HG03039 (cell line): ENCODE measurements at regions not wholly inside any gene's neighbourhood (a gene's known extent, or its start where the extent isn't known, plus 50 kb on each side); places are given as distances from the start of the nearest gene placed in this dataset.

ENCODE experiments used
- ATAC-seq: cut with Tn5 transposase; IDR thresholded peaks from one replicate; pipeline ENCODE4 v1.9.1; 2021; ENCODE audit warnings: mild to moderate bottlenecking, moderate library complexity; ENCODE audit not compliant: unreplicated experiment

DNA sequence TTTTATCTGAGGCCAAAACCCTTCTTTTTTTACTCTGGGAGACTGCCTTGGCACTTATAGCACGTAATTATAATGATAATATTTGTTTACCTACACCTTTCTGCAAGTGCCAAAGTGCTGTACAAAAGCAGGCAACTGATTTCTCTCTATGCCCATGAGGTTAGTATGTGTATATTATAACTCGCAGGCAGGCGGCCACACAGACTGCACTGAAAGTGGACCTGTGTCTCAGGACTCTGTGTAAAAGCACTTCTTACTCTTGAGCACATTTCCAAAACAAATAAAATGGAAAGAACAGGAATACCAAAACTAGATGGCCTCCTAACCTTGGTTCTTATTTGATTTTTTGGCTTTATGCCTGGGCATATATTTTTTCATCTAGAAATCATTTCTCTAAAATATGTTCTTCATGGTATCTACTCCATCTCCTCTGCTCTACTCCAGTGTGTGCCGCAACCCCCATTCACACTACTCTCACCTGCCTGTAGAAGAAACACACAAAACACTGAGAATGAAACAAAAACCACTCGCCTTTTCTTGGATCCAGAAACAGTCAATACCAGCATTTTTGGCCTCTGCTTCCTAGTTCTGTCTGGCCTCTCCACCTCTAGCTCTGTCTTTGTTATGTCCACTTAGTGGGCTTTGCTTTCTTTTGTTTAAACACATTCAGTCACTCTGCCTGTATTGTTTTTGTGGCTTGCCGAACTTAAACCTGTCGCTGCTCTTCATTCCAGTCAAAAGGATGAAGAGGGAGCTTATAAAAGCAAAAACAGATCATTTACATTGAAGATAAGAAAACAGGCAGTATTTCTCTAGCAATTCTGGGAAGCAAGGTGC, 934.5 kb upstream of the TENM3 start:
- no peak for ATAC-seq

DNA sequence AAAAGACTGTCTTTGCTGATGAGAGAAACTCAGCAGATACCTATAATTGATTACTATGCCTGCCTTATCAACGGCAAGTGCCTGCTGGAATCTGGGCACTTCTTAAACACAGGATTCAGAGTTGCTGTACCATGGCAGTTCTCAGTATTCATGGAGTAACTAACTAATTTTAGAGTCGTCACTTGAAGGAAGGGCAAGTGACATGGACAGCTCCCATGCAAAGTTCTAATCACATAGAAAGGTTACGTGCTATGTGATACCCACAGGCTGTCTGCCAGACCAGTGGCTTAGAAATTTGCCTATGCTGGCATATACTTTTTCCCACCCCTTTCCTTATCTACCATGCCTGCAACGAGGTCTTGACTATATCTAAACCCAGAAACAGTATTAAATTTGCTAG, 931.1 kb upstream of the TENM3 start:
- ATAC-seq = no peak

DNA sequence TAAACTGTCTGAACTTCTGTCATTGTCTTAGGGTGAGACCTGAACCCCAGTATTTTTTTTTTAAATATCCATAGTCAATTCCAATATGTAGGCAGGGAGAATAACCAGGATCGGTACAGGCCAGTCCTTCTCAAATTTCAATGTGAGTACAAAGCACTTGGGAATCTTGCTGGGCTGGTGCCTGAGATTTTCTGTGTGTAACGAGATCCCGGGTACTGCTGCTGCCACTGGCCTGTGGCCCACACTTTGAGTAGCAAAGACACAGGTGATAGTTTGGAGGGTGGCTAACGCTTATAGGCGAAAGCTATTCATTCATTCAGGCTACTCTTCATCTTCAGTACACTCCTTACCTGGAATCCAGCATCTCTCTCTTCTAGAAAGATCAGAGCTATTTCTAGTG, 923.6 kb upstream of the TENM3 start:
- ATAC-seq = no peak

DNA sequence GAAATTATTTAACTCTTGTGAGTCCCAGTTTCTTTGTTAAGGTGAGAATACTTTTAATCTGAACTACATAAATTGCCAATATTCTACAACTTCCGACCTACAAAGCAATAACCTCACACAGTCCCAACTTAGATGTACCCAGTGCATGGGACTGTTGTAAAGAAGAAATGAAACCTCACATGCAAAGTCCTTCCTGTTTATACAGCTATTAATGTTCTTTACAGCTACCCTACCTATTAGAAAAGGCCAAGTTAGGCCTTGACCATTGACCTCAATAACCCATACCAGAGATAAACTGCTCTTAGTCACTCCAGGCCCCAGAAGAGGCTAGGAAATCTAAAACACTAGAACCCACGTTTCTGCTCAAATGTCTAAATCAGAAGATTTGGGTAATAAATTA, 920.1 kb upstream of the TENM3 start:
- peak; percentile 77 for ATAC-seq

DNA sequence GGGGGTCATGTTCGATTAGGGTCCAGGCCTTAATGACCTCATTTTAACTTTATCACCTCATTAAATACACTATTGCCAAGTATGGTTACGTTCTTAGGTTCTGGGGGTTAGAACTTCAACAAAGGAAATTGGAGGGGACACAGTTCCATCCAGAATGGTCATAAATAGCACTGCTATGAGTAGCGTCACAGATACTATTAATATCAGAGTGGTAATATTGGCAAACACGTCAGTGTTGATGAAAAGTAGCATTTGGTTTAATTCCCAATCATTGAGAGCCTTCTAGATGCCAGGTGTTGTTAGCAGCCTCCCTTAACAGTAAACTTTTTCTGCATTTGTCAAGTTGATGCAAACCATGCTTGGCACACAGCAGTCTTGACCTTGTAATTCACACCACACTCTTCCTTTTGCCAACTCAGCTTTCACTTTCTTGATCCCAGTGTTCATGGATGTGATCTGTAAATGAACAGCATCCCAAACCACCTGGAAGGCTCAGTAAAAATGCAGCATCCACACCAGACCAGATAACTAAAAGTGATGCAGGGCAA, 912.5 kb upstream of the TENM3 start:
- no peak for ATAC-seq

DNA sequence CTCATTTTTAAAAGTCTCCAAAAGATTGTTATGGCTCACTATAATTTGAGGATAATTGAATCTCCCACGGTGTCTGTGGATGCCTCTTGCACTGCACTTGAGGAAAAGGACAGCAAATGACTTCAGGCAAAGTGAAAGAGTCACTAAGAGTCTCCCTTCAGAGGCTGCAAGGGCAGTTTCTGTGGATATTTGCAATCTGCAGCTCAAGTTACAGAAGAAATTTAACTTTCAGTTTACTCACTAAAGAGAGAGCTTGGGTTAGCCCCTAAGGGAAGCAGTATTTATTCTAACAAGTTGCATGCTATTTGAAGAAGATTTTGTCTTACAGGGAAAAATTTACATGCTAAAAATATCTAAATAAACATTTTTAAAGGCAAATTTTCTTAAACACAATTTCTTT, 912.0 kb upstream of the TENM3 start:
- no peak for ATAC-seq

DNA sequence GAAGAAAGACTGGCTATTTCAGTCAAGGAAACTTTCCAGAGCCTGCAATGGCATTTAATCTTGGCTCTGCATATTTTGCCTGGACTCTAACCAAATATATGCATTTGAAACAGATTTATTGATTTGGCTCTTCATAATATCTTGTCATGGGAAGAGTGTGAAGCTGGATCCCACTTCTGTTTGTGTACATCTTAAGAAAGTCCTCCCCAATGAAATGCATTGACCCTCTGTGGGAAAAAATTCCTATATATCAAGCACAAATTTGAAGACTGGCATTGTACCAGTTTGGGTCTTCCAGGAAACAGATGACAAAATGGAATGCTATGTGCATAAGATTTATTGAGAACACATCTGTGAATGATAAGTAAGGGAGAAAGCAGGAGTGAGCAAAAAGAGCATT, 897.3 kb upstream of the TENM3 start:
- no peak for ATAC-seq

DNA sequence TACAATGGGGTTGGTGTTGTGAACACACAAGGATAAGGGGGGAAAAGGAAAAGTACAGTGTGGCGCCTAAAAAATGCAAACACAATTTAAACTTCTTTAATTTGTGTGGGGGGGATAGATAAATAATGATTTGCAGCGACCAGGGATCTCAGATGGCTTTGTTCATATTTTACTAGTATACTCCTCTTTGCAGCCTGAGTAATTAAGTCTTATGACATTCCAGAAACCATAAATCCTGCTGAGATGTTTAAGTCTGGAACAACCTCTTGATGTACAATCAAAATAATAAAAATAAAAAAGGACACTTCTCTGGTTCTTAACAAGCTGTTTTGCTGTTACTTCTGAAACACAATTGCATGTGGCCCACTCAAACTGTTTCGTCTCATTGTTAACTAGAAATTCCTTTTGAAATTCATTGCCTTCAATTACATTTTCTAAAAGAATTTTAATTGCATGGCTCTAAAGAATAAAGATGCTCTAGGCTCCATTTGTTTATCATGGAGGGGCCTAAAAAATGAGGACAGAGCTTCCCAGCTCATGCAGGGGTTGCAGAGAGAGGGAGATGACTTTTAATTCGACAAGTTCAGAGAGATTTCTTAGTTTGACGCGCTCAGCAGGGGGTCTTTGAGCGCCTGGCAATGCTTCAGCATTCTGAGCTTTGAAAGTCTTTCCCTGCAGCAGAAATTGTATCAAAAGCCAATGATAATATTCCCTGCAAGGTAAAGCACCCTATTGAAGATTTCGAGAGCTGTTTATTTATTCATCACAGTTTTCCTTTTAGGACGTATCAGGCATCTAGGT, 892.4 kb upstream of the TENM3 start:
- ATAC-seq = no peak

DNA sequence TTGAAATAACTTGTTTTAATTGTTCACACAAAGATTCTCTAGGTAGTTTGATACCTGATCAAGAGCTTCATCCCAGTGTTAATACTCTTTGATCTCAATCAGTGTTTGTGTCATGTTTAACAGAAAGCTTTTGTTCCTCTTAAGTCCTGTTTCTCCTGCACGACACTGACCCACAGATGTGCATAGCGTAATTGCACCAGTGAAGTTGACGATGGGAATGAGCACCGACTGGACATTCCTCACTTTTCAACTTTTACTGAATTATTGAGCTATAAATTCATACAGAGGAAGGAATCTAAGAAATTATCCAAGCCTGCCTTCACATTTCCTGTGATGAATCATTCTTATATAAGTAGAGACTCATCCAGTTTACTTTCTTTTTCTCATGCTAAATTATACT, 878.7 kb upstream of the TENM3 start:
- no peak for ATAC-seq

DNA sequence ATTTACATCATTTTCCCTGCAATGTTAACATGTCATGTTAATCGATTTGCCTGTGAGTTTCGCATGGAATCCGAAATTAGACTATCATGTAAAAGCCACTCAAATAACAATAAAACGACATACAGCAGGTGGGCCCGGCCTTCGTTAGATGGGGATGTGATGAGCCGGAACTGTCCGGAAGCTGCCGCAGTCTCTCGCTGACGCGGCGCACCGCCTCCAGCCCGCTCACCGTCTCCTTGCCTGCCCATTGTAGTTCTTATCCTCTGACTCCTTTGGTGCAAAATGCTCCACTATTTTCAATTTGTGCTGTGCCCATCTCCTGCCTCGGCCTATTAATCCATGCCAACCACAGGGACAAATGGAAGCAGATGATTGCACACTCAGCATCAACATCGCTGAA, 877.5 kb upstream of the TENM3 start:
- no peak for ATAC-seq

DNA sequence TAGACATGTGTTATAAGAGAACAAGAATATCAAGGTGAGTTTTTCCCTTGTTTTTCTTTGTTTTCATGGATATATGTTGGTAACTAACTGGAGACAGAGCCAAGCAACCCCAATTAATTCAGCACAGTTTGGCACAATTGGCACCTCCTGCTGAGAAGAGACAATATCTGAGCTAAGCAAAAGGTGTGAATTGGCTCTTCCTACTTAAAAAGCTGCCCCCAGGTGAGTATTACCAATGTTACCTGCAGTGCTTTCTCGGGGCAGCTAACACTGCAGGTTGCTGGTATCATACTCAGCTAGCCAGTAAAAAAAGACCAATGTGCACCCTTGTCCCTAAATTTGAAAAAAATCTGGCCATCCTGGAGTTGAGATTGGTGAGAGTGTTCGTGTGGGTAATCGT, 871.2 kb upstream of the TENM3 start:
- ATAC-seq = no peak

DNA sequence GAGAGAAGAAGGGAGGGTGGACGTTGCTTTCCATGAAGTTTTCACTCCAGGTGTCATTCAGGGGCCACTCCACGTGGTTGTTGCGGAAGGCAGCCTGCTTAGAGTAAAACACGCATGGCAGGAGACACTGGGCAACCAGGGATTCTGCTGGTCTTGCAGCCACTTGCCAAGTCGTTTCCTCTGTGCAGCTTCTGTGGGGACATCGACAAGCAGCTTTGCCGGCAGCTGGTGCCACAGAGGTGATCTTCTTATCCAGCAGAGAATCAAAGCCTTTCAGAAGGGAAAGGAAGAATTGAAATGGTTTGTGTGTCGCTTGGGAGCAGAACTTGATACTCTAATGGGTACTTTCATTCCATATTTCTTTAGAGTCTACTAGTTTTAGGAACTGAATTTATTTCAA, 867.1 kb upstream of the TENM3 start:
- ATAC-seq = no peak

DNA sequence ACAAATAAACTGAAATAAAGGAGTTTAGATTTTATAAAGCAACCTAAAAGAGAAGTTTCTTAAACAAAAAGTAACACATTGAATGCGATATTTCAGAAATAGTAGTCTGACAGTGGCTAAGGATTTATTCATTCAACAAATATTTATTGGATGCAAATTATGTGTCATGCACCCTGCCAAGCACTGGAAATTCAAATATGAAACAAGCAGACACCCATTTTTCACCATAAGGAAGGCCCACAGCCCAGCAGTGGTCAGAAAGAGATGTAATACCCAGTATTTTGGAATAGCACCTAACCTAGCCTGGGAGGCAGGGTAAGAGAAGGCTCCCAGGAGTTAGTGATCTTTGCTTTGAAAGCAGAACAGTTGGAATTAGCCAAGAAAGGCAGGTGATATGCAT, 855.1 kb upstream of the TENM3 start:
- ATAC-seq = no peak

DNA sequence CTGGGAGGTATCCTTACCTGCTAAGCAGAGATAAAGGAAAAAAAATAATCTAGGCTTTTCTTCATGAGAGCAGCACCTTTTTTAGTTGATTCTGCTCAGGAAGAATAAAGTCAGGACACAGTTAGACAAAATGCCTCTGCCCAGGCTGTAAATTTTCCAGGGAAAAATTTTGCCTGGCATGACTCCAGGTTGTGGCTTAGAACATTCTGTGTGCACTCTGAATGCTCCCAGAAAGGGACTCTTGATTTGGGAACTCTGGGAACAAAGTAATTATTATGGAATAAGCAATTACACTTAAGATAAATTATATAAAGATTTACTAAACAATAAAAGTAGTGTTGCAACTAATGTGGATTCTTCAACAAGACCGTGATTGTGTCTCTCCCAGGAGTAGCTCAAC, 826.2 kb upstream of the TENM3 start:
- no peak for ATAC-seq

DNA sequence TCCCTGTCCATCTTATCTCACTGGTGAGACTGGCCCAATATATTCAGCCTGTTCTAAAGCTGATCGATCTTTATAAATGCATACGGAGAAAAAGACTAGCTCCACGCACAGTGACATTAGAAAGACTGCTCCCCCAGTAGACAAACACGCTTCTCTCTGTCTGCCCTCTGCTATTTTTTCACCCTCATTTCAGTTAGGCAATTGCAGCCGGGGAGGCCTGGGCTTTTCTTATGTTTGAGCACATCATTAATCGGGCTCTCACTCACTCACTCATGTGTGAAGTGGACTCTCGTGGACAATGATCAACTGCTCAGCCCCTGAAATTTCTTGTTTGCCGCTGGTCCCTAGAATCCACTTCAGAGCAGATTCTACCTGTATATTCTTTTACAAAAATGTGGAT, 824.7 kb upstream of the TENM3 start:
- ATAC-seq = no peak

DNA sequence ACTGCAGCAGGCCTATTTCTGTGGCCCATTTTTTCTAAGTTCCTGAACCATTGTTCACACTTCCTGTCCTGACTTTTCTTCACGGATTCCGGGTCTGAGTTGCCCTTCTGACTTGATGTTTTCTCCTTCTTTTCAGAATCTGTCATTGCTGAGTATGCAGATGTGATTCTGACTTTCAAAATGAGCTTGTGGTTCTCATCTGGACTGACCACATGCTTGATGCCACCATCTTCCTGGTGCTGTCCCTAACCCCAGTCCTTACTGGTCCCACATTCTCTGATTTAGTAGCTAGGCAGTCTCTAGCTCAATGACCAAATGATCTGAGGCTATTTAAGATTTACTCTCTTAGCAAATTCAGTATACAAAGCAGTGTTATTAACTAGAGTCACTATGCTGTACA, 822.3 kb upstream of the TENM3 start:
- ATAC-seq = no peak

DNA sequence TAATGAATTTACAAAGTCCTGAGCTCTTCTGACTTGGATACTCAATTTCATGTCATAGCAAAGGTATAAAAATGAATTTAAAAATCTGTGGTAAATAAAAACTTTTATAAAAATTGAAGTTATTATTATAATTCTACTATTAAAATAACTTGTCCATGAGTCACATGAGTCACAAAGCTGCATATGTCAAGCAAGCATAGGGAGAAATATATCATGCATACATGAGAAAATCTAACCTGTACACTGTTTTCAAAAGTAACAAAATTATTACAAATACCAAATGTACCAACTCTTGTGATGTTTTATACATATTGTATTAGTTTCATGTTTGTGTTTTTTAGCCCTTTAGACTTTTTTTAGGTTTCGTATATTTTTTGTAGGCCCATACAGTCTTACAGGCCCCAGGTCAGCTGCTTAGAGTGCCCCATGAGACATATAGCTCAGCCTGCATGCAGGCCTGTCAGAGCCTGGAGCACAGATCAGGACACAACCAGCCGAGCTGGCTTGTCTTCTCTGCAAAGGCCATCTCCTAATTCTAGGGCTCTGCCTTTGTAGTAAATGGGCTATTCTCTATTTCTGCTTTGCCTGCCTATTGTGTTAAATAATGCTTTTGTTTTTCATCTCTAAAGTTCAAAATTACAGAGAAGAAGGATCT, 818.7 kb upstream of the TENM3 start:
- no peak for ATAC-seq

DNA sequence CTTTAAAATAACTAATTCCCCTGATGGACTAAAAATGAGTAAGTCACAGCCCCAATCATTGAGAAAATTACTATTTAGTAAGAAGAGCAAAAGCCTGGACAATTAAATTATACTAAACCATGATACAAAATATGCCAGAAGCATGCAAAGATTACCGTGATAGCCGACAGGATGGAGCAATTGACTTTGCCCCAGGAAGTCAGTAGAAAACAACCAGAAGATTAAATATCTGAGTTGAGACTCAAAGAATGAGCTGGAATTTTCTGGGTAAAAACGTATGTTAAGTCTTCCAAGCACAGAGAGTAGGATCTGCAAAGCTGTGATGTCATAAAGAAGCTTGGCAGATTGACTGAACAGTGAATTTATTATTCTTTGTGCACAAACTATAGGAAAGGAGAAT, 816.1 kb upstream of the TENM3 start:
- no peak for ATAC-seq

DNA sequence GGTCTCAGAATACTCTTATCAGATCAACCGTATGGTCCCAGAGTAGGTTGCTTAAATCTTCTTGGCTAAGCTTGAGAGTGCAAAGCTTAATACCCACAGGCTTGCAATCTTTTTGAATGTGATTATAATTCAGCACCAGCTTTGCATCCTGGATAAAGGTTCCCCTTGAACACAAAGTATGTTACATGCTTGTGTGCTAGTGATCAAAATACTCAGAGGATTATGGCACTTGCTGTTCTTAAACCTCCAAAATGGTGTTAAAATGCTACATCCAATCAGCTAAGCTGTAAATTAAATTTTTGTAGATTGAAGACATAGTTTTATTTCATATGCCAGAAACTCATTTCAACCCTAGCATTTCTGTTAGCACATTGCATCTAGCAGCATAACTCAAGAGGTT, 812.2 kb upstream of the TENM3 start:
- no peak for ATAC-seq

DNA sequence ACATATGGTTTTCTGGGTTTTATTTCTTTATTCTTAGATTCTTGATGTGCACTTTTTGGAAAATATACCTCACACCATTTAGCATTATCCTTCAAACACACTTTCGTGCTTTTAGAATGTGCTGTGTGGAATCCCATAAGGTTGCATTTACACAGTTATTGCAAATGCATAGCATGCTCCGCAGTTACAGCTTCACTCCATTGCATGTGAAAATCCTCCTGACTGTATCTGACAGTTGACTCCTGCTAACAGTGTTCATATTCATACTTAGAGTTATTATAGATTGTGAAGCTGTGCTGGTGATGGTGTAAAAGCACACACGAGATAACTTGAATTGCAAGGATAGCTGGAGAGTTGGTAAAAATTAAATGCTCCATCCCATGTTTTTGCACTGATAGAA, 811.5 kb upstream of the TENM3 start:
- ATAC-seq = no peak

DNA sequence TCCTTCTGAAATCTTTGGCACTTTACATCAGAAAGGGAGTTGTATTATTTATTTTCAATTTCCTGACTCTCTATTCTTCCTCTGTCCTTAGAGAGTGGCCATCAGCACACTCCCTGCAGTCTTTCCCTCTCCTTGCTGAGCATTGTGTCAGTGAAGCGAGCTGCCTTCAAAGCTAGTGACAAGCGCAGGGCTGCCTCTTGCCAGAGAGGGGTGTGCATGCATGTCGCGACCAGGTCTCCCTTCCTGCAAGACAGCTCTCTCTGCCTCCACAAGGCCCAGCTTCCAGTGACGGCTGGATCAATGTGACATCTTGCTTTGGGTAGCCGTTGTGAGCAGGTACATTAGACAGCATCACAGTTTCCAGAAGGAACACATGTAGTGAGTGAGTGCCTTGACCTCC, 810.9 kb upstream of the TENM3 start:
- ATAC-seq = no peak

DNA sequence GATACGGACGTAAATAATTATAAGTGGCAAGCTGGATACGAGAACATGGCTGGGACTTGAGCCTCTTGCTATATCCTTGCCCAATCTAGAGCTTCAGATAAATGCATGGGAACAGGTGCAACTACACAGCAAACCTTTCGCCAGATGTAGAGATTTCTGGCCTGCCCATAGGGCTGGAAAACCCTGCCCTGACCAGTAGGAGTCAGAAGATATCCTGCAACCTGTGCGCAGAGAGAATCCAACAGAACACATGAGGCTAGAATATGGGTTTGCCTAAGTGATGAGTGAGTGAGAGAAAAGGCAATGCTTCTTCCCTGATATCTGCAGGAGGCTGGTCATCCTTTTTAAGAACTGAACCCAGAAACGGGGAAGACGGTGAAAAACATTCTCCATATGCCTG, 805.3 kb upstream of the TENM3 start:
- no peak for ATAC-seq
